ENCODE measurements at regions not wholly inside any gene's neighbourhood (a gene's known extent, or its start where the extent isn't known, plus 50 kb on each side); places are given as distances from the start of the nearest gene placed in this dataset.

- no peaks in the 10 kb centered on the region for H3K9me3 ChIP-seq (ENCODE audit: control insufficient read depth in 4 of 4, low read length in 3 of 4)
- 68% methylated on average over 3 of the region's 3 CpGs for WGBS
- no peak for TF ChIP-seq ZBTB33 (IDR thresholded peaks at IDR 0.05)
- TF ChIP-seq JUND (IDR thresholded peaks at IDR 0.05): no peak
- no peak for TF ChIP-seq YY1 (IDR thresholded peaks at IDR 0.05)
- TF ChIP-seq TAF1 (conservative IDR thresholded peaks at IDR 0.05): no peak
- TF ChIP-seq FOXA1 (IDR thresholded peaks at IDR 0.05): no peak
- TF ChIP-seq, protein P1, sequence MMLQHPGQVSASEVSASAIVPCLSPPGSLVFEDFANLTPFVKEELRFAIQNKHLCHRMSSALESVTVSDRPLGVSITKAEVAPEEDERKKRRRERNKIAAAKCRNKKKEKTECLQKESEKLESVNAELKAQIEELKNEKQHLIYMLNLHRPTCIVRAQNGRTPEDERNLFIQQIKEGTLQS (IDR thresholded peaks at IDR 0.05): no peak
- TF ChIP-seq SP1 (IDR thresholded peaks at IDR 0.05): no peak
- TF ChIP-seq HNF4A (conservative IDR thresholded peaks at IDR 0.05): no peak
- TF ChIP-seq REST (IDR thresholded peaks at IDR 0.05): no peak
- no peak for TF ChIP-seq CTCF (IDR thresholded peaks at IDR 0.05; ENCODE audit: low read depth, low read length, missing input control)
- TF ChIP-seq FOXA2 (IDR thresholded peaks at IDR 0.05): no peak
- TF ChIP-seq, protein P2, sequence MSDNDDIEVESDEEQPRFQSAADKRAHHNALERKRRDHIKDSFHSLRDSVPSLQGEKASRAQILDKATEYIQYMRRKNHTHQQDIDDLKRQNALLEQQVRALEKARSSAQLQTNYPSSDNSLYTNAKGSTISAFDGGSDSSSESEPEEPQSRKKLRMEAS (IDR thresholded peaks at IDR 0.05): no peak
- no peak for TF ChIP-seq RAD21 (IDR thresholded peaks at IDR 0.05)
- TF ChIP-seq EGR1 (IDR thresholded peaks at IDR 0.05; ENCODE audit: low read depth in 2 of 2): no peak
- no peak for TF ChIP-seq GABPA (IDR thresholded peaks at IDR 0.05 in 1 of 2, conservative IDR thresholded peaks at IDR 0.05 in 1 of 2)
- no peak for TF ChIP-seq HNF4G (IDR thresholded peaks at IDR 0.05)
- TF ChIP-seq RXRA (IDR thresholded peaks at IDR 0.05): no peak
- no peak for TF ChIP-seq NR2F2 (IDR thresholded peaks at IDR 0.05)
These were observed 257.6 kb downstream of the GATA3 start for GRCh38 chr10:8312079-8312478.

More at GRCh38 chr10:8312079-8312478, 257.6 kb downstream of the GATA3 start:
- Histone ChIP-seq H3K4me3 (ENCODE audit: low read depth in 1 of 3, low read length in 3 of 3) (no peak overlapping the region), H3K27ac (ENCODE audit: low read depth in 1 of 2, low read length in 2 of 2) (no peak overlapping the region), H3K27me3 (ENCODE audit: control insufficient read depth in 4 of 4, insufficient read depth in 4 of 4, low read length in 3 of 4) (no peaks in the 10 kb centered on the region), H3K36me3 (ENCODE audit: control insufficient read depth in 4 of 4, insufficient read depth in 3 of 4, low read depth in 1 of 4, low read length in 3 of 4) (no peaks in the 10 kb centered on the region), H3K4me1 (ENCODE audit: control insufficient read depth in 4 of 4, insufficient read depth in 4 of 4, low read length in 3 of 4) (no peaks in the 10 kb centered on the region), H3K9ac (ENCODE audit: low read depth in 1 of 2, low read length in 2 of 2) (no peak overlapping the region)
- no peak for DNase-seq (ENCODE audit: low spot score)
